GM12801 (cell line): ENCODE measurements at regions not wholly inside any gene's neighbourhood (a gene's known extent, or its start where the extent isn't known, plus 50 kb on each side); places are given as distances from the start of the nearest gene placed in this dataset.

Experiments used
- TF ChIP-seq, protein P1 (sequence below): IDR thresholded peaks from one replicate; pipeline ENCODE4 v1.5.1; 2011; ENCODE audit warnings: control low read depth; ENCODE audit not compliant: insufficient read length; ENCODE audit errors: extremely low read depth

DNA sequence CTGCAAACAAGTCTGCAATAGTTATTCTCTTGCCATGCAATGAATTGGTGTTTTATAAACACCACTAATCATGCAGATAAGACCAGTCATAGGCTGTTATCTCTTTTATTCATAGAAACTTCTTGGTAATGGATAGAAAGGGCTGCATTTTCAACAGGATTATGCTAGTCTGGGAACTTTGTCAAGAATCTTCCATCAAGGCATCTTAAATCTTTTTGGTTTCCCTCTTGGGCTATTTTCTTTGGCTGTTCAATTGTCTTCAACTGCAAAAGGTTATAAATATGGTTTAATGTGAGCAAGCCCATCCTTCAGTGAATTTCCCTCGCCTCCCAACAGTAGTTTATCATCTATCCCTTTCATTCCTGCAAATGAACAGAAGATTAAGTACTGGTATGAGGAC, 59.0 kb upstream of the MINAR1 start:
- TF ChIP-seq, protein P1, sequence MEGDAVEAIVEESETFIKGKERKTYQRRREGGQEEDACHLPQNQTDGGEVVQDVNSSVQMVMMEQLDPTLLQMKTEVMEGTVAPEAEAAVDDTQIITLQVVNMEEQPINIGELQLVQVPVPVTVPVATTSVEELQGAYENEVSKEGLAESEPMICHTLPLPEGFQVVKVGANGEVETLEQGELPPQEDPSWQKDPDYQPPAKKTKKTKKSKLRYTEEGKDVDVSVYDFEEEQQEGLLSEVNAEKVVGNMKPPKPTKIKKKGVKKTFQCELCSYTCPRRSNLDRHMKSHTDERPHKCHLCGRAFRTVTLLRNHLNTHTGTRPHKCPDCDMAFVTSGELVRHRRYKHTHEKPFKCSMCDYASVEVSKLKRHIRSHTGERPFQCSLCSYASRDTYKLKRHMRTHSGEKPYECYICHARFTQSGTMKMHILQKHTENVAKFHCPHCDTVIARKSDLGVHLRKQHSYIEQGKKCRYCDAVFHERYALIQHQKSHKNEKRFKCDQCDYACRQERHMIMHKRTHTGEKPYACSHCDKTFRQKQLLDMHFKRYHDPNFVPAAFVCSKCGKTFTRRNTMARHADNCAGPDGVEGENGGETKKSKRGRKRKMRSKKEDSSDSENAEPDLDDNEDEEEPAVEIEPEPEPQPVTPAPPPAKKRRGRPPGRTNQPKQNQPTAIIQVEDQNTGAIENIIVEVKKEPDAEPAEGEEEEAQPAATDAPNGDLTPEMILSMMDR = no peak

DNA sequence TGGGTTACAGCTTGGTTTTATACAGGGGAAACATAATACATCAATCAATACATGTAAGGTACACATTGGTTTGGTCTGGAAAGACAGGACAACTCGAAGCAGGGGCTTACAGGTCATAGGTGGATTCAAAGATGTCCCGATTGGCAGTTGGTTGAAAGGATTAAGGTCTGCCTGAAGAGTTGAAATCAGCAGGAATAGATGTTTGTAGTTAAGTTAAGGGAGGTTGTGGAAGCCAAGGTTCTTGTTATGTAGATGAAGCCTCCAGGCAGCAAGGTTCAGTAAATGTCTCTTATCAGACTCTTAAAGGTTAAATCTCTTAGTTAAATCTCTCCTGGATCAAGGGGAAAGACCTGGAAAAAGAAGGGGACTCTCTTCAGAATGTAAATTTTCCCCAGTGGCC, 58.4 kb upstream of the MINAR1 start:
- TF ChIP-seq, protein P1 = no peak

DNA sequence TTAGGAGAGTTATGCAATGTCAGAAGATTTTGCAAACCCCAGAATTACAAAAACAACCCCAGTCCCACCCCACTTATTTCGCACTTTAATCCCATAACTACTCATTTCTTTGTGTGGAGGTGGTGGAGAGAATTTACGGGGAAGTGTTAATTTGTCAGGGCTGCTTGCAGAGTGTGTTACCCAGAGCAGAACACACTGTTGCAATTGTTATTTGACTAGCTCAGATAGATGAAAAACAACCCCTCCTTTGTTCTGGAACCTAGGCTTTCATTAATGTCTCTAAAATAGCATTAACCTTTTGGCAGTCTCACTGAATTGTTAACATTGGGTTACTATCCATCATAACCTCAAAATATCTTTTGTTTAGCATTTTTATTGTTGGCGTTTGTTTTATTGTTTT, 55.8 kb upstream of the MINAR1 start:
- TF ChIP-seq, protein P1 = no peak

DNA sequence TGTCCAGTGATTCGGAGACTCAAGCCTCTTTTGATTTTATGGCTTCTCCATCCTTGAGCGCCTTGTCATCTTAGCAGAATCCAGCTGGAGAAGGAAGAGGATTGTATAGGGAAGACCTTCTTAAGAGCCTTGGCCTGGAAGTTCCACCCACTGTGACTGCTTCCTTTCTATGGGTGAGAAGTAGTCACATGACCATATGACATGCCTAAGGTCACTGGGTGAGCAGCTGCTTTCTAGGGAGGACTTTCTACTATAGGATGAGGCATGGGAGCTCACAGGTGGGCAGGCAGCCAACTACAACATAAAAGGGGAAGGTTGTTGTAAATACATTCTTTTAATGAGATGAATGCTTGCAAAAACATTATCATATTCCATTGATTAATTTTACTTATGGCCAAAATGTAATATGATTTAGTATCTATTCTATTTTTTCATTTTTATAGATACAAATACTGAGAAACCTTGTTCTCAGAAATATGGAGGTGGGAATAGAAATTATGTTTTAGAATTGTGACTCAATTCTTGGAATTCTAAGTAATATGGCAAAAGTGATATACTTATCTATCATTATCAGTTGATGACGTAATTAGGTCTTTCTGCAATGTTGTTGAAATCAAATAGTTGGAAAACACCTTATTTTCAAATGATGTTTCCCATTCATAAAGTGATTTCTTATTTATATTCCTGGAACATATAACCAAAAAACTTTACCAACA, 53.6 kb upstream of the MINAR1 start:
- TF ChIP-seq, protein P1 = no peak

DNA sequence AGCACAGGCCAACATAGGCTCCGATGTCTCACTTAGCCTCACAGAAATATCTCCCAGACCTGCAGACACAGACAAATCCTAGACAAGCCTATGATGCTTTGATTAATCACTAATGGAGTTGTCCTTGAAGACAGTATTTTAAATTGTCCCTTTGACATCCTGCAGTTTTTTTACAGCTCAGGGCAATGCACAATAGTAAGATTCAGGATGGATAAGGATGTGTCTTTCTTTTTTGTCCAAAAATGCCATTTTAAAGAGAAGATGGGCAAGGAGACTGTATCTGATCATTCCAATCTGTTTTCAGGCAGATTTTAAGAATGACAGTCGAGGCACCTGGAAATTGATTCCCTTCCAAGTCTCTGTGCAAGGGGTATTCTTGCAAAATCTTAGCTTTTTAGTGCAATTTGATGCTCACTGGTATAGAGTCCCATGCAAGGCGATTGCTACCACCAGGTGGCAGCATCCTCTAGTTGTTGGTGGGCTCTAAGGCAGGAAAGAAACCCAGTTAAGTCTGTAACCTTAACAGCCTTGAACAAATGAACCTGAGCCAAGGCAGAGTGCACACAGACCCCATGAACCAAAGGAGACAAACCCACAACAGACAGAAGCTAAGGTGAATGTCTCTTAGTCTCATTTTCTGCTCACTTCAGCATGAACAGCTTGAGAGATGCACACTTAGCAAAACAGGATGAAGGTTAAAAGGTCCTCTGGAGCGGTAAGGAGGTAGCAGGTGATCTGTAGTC, 51.2 kb upstream of the MINAR1 start:
- TF ChIP-seq, protein P1 = peak; percentile 50

DNA sequence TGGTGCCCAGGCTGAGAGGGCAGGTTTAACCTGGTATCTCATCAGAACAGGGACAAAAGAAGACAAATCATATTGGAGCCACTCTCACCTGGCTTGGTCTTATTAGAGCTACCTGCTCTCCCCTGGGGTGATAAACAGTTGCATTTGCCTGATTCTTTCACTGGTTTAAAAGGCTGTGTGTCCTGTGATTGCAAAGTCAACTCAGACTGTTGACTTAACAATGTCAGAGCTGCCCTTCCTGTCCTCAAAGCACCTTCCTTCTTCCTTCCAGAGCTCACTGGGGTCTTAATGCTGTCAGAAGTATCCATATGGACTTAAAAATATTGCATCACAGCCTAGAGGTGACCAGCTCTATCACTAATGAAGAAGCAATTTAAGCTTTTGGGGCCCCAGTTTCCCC, 50.5 kb upstream of the MINAR1 start:
- TF ChIP-seq, protein P1 = no peak
